Stimulated activated naive CD8-positive, alpha-beta T cell treated with anti-CD3 and anti-CD28 coated beads, Interleukin-15, Interleukin-2, amounts not matched to agents 100 ng/mL and 50 ng/mL, for 24 hours (primary cell): ENCODE measurements at regions not wholly inside any gene's neighbourhood (a gene's known extent, or its start where the extent isn't known, plus 50 kb on each side); places are given as distances from the start of the nearest gene placed in this dataset.
"Not testable (repeated sequence)": the region's sequence is repeated elsewhere in the genome, so short reads cannot be mapped to it uniquely, and the experiment has no call there.

Experiments
- H3K27ac Mint-ChIP-seq: one replicate; pipeline ENCODE4 v1.8.0; 2021; ENCODE audit warnings: mild to moderate bottlenecking, mixed read lengths
- H3K27me3 Mint-ChIP-seq: one replicate; pipeline ENCODE4 v1.8.0; 2021; ENCODE audit warnings: mixed read lengths
- H3K36me3 Mint-ChIP-seq: one replicate; pipeline ENCODE4 v1.8.0; 2021; ENCODE audit warnings: low read depth, mixed read lengths
- H3K4me1 Mint-ChIP-seq: one replicate; pipeline ENCODE4 v1.8.0; 2021; ENCODE audit warnings: low read depth, mixed read lengths
- H3K4me3 Mint-ChIP-seq: one replicate; pipeline ENCODE4 v1.8.0; 2021; ENCODE audit warnings: mild to moderate bottlenecking, mixed read lengths
- H3K9me3 Mint-ChIP-seq: one replicate; pipeline ENCODE4 v1.8.0; 2021; ENCODE audit warnings: mixed read lengths

DNA sequence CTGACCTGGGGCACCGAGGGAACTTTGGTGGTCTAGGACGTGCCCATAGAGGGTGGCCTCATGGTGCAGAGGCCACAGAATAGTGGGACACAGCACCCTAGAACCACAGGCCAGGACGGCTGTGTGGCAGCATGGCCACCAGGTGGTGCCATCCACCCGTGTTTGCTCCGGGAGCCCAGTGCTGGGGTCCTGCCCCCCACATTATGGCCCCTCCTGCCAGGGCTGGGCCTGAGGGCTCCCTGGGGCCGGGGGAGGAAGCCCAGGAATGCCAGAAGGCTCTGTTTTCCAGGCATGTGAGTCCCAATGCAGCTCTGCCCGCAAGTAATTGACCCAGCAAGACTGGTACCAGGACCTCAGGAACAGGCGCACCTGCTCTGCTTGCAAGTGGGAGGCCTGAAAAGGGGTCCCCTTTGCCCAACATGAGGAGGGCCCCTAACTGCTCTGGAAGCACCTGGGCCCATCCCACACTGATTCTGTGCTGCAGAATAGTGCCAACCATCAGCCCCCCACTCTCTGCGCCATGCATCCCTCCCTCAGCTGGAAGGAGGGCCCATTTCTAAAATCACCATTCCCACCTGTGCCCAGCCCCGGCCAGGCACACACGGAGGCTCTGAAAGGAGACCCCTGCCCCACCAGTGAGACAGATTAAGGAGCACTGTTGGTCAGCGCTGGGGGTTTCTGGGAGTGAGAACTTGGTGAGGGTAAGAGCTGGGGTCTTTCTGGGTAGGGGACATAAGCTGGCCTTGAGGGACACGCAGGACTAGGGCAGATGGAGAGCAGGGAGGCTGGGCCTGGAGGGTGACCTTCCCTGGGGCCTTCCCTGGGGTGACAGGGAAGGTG, 174.4 kb downstream of the TBC1D2B start:
- H3K4me1 Mint-ChIP-seq, H3K36me3 Mint-ChIP-seq, H3K27me3 Mint-ChIP-seq, H3K9me3 Mint-ChIP-seq, H3K4me3 Mint-ChIP-seq, H3K27ac Mint-ChIP-seq: not testable (repeated sequence)

DNA sequence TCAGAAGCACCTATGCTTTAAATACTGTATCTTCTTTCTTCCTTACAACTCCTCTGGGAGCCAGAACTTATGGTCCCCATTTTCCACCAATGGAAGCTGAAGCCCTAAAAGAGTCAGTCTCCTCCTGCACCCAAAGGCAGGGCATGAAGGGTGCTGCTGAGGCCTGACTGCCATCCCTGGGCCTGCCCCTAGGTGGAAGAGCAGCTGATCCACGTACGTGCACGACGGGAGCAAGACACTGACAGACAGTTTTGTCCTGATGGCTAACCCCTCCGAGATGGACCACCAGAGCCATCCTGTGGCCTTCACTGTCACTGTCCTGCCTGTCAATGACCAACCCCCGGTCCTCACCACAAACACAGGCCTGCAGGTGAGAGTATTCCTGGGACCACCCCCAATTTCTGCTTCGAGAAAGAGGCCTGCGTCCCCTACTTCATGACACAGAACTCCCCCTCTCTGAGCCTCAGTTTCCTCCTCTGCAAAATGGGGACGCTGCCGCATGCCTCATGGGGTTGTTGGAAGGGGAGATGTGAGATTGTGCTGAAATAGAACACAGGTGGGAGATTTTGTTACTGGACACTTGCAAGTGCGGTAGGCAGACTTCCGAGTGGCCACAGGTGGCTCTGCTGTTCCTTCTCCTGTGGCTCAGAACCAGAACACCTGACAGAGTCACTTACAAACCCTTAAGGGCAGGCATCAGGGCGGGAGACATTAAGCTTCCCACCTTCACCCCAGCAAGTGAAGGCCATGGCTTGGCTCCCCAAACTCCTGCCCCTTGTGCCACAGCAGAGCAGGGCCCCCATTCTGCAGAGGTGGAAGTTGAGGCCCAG, 175.4 kb downstream of the TBC1D2B start:
- Mint-ChIP-seq H3K4me3 (no peak overlapping the region), H3K27ac (no peak overlapping the region), H3K4me1 (no peaks in the 10 kb centered on the region), H3K9me3 (no peaks in the 10 kb centered on the region), H3K36me3 (no peaks in the 10 kb centered on the region), H3K27me3 (no peaks in the 10 kb centered on the region)

DNA sequence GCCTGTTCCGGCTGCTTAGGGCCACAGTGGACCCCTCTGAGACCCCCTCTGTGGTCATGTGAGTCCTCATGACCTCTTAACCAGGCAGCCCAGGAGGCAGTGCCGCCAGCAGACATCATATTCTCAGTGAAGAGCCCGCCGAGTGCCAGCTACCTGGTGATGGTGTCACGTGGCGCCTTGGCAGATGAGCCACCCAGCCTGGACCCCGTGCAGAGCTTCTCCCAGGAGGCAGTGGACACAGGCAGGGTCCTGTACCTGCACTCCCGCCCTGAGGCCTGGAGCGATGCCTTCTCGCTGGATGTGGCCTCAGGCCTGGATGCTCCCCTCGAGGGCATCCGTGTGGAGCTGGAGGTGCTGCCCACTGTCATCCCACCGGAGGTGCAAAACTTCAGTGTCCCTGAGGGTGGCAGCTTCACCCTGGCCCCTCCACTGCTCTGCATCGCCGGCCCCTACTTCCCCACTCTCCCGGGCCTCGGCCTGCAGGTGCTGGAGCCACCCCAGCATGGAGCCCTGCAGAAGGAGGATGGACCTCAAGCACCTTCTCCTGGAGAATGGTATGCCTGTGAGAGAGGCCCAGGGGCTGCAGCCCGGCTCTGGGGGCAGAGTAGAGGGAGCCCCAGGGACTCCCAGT, 176.1 kb downstream of the TBC1D2B start:
- no peaks in the 10 kb centered on the region for H3K36me3 Mint-ChIP-seq
- no peaks in the 10 kb centered on the region for H3K27me3 Mint-ChIP-seq
- no peak overlapping the region for H3K27ac Mint-ChIP-seq
- H3K4me3 Mint-ChIP-seq = no peak overlapping the region
- no peaks in the 10 kb centered on the region for H3K4me1 Mint-ChIP-seq
- H3K9me3 Mint-ChIP-seq = no peaks in the 10 kb centered on the region

DNA sequence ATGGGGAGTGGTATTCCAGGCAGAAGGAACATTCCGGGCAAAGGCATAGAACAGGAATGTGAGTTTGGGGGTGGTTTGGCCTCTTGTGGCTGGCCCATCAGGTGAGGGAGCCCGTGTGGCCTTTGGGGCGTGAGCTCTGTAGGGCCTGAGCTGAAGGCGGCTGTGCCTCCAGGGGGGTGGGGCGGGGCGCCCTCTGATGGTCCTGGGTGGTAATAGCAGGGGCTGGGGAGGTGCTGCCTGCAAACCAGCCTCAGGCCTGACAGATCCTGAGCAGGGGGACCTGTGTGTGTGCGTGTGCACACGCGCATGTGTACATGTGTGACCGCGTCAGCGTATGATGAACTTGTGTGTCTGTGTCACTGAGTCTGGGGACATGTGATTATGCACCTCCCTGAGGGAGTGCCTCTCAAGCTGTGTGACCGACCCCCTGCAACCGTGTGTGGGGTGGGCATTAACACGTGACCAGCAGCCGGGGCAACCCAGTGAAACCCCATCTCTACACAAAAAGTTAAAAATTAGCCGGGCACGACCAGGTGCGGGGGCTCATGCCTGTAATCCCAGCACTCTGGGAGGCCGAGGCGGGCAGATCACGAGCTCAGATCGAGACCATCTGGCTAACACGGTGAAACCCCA, 177.1 kb downstream of the TBC1D2B start:
- H3K27ac Mint-ChIP-seq, H3K4me3 Mint-ChIP-seq, H3K27me3 Mint-ChIP-seq, H3K36me3 Mint-ChIP-seq, H3K9me3 Mint-ChIP-seq, H3K4me1 Mint-ChIP-seq: not testable (repeated sequence)

GRCh38 chr15:77899776-77900175, 177.7 kb downstream of the TBC1D2B start:
- not testable (repeated sequence) for H3K9me3 Mint-ChIP-seq, H3K36me3 Mint-ChIP-seq, H3K27ac Mint-ChIP-seq, H3K4me1 Mint-ChIP-seq, H3K27me3 Mint-ChIP-seq, H3K4me3 Mint-ChIP-seq

GRCh38 chr15:77898811-77899730, 178.4 kb downstream of the TBC1D2B start:
- no peaks in the 10 kb centered on the region for H3K36me3 Mint-ChIP-seq
- H3K4me3 Mint-ChIP-seq = no peak overlapping the region
- H3K27me3 Mint-ChIP-seq = no peaks in the 10 kb centered on the region
- H3K9me3 Mint-ChIP-seq = no peaks in the 10 kb centered on the region
- no peaks in the 10 kb centered on the region for H3K4me1 Mint-ChIP-seq
- H3K27ac Mint-ChIP-seq = no peak overlapping the region

DNA sequence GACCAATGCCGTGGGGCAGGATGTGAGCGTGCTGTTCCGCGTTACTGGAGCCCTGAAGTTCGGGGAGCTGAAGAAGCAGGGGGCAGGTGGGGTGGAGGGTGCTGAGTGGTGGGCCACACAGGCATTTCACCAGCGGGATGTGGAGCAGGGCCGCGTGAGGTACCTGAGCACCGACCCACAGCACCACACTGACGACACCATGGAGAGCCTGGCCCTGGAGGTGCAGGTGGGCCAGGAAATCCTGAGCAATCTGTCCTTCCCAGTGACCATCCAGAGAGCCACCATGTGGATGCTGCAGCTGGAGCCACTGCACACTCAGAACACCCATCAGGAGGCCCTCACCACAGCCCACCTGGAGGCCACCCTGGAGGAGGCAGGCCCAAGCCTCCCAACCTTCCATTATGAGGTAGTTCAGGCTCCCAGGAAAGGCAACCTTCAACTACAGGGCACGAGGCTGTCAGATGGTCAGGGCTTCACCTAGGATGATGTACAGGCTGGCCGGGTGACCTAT, 179.6 kb downstream of the TBC1D2B start:
- Mint-ChIP-seq H3K27me3 (no peaks in the 10 kb centered on the region), H3K27ac (no peak overlapping the region), H3K4me3 (no peak overlapping the region), H3K9me3 (no peaks in the 10 kb centered on the region), H3K4me1 (no peaks in the 10 kb centered on the region), H3K36me3 (no peaks in the 10 kb centered on the region)

DNA sequence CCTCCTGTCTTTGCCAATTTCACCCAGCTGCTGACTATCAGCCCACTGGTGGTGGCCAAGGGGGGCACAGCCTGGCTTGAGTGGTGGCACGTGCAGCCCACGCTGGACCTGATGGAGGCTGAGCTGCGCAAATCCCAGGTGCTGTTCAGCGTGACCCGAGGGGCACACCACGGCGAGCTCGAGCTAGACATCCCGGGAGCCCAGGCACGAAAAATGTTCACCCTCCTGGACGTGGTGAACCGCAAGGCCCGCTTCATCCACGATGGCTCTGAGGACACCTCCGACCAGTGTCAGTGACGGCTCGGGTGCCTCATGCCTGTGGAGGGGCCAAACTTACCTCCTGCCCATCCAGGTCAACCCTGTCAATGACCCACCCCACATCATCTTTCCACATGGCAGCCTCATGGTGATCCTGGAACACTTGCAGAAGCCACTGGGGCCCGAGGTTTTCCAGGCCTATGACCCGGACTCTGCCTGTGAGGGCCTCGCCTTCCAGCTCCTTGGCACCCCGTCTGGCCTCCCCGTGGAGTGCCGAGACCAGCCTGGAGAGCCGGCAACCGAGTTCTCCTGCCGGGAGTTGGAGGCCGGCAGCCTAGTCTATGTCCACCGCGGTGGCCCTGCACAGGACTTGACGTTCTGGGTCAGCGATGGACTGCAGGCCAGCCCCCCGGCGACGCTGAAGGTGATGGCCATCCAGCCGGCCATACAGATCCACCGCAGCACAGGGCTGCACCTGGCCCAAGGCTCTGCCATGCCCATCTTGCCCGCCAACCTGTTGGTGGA, 180.2 kb downstream of the TBC1D2B start:
- not testable (repeated sequence) for H3K27ac Mint-ChIP-seq, H3K36me3 Mint-ChIP-seq, H3K4me3 Mint-ChIP-seq

GRCh38 chr15:77896147-77897112, 181.1 kb downstream of the TBC1D2B start:
- H3K36me3 Mint-ChIP-seq, H3K27ac Mint-ChIP-seq, H3K4me1 Mint-ChIP-seq, H3K27me3 Mint-ChIP-seq, H3K9me3 Mint-ChIP-seq, H3K4me3 Mint-ChIP-seq: not testable (repeated sequence)

More for the DNA sequence above, 180.2 kb downstream of the TBC1D2B start:
- H3K9me3 Mint-ChIP-seq, H3K27me3 Mint-ChIP-seq, H3K4me1 Mint-ChIP-seq: not testable (repeated sequence)

DNA sequence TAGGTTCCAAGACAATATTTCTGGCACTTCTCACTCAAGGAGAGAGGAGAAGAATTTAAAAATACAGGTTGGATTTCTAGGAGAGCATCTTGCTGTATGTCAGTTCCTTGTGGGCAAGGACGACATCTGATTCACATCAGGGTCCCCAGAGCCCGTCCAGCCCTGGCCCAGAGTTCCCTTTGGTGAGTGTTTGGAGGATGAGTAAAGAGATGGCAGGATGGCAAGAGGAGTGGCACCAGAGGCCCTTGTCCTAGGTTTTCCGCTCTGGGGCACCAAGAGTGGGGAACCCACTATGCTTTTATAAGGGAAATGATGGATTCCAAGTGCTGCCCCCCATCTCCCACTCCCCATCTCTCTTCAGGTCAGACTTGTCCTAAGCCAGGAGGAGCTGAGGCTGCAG, 181.8 kb downstream of the TBC1D2B start:
- Mint-ChIP-seq H3K4me1 (no peaks in the 10 kb centered on the region), H3K27me3 (no peaks in the 10 kb centered on the region), H3K27ac (no peak overlapping the region), H3K36me3 (no peaks in the 10 kb centered on the region), H3K9me3 (no peaks in the 10 kb centered on the region), H3K4me3 (no peak overlapping the region)

- not testable (repeated sequence) for H3K27me3 Mint-ChIP-seq, H3K27ac Mint-ChIP-seq, H3K4me3 Mint-ChIP-seq, H3K4me1 Mint-ChIP-seq, H3K36me3 Mint-ChIP-seq, H3K9me3 Mint-ChIP-seq
Observed at GRCh38 chr15:77895145-77895544, 182.4 kb downstream of the TBC1D2B start.

GRCh38 chr15:77893671-77894640, 183.6 kb downstream of the TBC1D2B start:
- H3K27ac Mint-ChIP-seq, H3K4me3 Mint-ChIP-seq, H3K27me3 Mint-ChIP-seq, H3K36me3 Mint-ChIP-seq, H3K4me1 Mint-ChIP-seq, H3K9me3 Mint-ChIP-seq: not testable (repeated sequence)
